T-helper 2 cell treated with Interferon-gamma antibody and Interleukin-4, amounts not matched to agents 5 μg/mL and 100 μg/mL, for 36 hours (primary cell): ENCODE measurements at regions not wholly inside any gene's neighbourhood (a gene's known extent, or its start where the extent isn't known, plus 50 kb on each side); places are given as distances from the start of the nearest gene placed in this dataset.
"Not testable (repeated sequence)": the region's sequence is repeated elsewhere in the genome, so short reads cannot be mapped to it uniquely, and the experiment has no call there.

ENCODE experiments used
- DNase-seq: peaks from one replicate; pipeline ENCODE4 v3.0.0; 2021; ENCODE audit warnings: low spot score
- H3K27ac Mint-ChIP-seq: one replicate; pipeline ENCODE4 v1.8.0; 2021; ENCODE audit warnings: mild to moderate bottlenecking, mixed read lengths
- H3K27me3 Mint-ChIP-seq: one replicate; pipeline ENCODE4 v1.8.0; 2021; ENCODE audit warnings: low read depth, mixed read lengths
- H3K36me3 Mint-ChIP-seq: one replicate; pipeline ENCODE4 v1.8.0; 2021; ENCODE audit warnings: low read depth, mixed read lengths
- H3K4me1 Mint-ChIP-seq: one replicate; pipeline ENCODE4 v1.8.0; 2021; ENCODE audit warnings: low read depth, mixed read lengths
- H3K4me3 Mint-ChIP-seq: one replicate; pipeline ENCODE4 v1.8.0; 2022; ENCODE audit warnings: mild to moderate bottlenecking, moderate library complexity, mixed read lengths
- H3K9me3 Mint-ChIP-seq: one replicate; pipeline ENCODE4 v1.8.0; 2021; ENCODE audit warnings: mixed read lengths

DNA sequence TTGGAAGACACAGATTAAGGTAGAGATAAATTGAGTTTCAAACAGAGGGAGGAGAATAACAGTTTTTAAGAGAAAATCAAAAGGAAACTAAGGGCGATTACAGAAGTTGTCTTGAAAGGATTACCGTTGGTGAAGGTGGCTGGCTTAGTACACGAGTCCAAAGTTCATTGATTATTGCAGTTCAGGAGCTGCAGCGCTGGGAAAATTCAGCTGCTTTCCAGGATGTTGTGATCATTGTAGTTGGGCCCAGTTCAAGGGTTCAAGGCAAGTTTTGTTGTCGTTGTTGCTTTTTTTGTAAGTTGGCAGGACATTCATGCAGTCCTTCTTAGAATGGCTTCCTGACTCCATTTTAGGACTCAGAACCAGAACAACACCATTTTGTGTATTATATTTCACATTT is 461.7 kb downstream of the RAPGEF2 start:
- no peak overlapping the region for H3K4me3 Mint-ChIP-seq
- peaks cover 18% of the 10 kb centered on the region for H3K9me3 Mint-ChIP-seq
- no peak for DNase-seq
- H3K36me3 Mint-ChIP-seq, result no peaks in the 10 kb centered on the region
- no peaks in the 10 kb centered on the region for H3K27me3 Mint-ChIP-seq
- no peak overlapping the region for H3K27ac Mint-ChIP-seq
- H3K4me1 Mint-ChIP-seq, result no peaks in the 10 kb centered on the region

DNA sequence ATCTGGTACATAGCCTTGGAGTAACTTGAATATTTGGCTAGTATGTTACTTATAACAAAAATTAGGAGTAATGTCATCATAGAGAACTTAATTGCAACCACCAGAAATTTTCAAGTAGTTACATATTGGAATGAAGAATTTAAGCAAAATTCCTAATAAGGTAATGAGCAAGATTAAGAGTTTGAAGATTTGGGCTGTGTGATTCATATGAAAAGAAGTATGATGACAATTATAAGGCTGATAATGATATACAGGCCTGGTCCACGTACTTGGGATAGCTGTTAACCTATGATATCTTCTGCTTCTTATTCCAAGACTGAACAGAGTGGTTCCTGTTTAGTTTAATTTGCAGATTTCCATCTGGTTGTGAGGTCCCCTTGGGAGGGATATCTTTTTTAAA is 463.9 kb downstream of the RAPGEF2 start:
- Mint-ChIP-seq H3K4me3 (no peak overlapping the region), H3K4me1 (no peaks in the 10 kb centered on the region), H3K27ac (no peak overlapping the region), H3K9me3 (peaks cover 38% of the 10 kb centered on the region), H3K36me3 (no peaks in the 10 kb centered on the region), H3K27me3 (no peaks in the 10 kb centered on the region)
- DNase-seq, result no peak

GRCh38 chr4:159577241-159577640 is 474.4 kb downstream of the RAPGEF2 start:
- Mint-ChIP-seq H3K4me3 (no peak overlapping the region), H3K27ac (no peak overlapping the region), H3K4me1 (no peaks in the 10 kb centered on the region), H3K9me3 (peaks cover 6% of the 10 kb centered on the region), H3K27me3 (no peaks in the 10 kb centered on the region), H3K36me3 (no peaks in the 10 kb centered on the region)
- DNase-seq, result no peak

GRCh38 chr4:159582685-159583084 is 479.8 kb downstream of the RAPGEF2 start:
- Mint-ChIP-seq H3K4me1 (no peaks in the 10 kb centered on the region), H3K27me3 (no peaks in the 10 kb centered on the region), H3K9me3 (peaks cover 16% of the 10 kb centered on the region), H3K27ac (no peak overlapping the region), H3K36me3 (no peaks in the 10 kb centered on the region), H3K4me3 (no peak overlapping the region)
- no peak for DNase-seq

DNA sequence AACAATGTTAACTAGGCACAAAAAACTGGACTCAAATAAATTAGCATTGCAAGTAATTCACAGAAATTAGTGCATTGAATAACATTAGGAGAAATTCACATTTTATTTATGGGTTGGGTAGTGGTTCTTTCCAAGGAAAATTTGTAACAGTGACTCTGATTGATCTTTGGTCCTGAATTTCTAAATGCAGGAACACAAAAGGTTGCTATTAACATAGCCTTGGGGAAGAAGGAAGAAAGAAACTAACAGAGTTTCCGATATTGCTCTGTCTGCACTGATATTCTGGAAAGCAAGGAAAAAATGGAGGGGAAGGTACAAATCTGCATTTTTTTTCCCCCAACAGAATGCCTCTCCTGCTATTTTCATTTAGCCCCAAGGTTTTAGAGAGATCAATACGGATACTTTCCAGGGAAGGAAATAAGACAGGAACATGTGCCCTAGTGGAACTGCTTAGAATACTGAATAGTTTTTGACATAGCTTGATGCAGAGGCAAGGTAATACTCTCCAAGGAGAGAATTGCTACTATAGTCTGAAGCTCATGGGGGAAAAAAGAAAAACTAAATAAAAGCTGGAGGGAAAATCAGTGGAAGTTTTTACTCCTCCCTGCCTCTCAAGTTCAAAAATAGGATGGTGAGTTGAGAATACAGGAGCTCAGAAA is 490.1 kb downstream of the RAPGEF2 start:
- no peak overlapping the region for H3K27ac Mint-ChIP-seq
- H3K4me3 Mint-ChIP-seq, result no peak overlapping the region
- no peak for DNase-seq
- no peaks in the 10 kb centered on the region for H3K27me3 Mint-ChIP-seq
- H3K4me1 Mint-ChIP-seq, result no peaks in the 10 kb centered on the region
- no peaks in the 10 kb centered on the region for H3K36me3 Mint-ChIP-seq
- H3K9me3 Mint-ChIP-seq, result no peaks in the 10 kb centered on the region

- H3K36me3 Mint-ChIP-seq, result no peaks in the 10 kb centered on the region
- H3K4me3 Mint-ChIP-seq, result no peak overlapping the region
- H3K27me3 Mint-ChIP-seq, result no peaks in the 10 kb centered on the region
- H3K9me3 Mint-ChIP-seq, result no peaks in the 10 kb centered on the region
- no peak overlapping the region for H3K27ac Mint-ChIP-seq
- H3K4me1 Mint-ChIP-seq, result no peaks in the 10 kb centered on the region
- no peak for DNase-seq
Measured at GRCh38 chr4:159593681-159594080, 490.8 kb downstream of the RAPGEF2 start.

GRCh38 chr4:159594576-159594975 is 491.7 kb downstream of the RAPGEF2 start:
- Mint-ChIP-seq H3K4me3 (no peak overlapping the region), H3K9me3 (no peaks in the 10 kb centered on the region), H3K36me3 (no peaks in the 10 kb centered on the region), H3K27ac (no peak overlapping the region), H3K4me1 (no peaks in the 10 kb centered on the region), H3K27me3 (no peaks in the 10 kb centered on the region)
- DNase-seq, result no peak

GRCh38 chr4:159595101-159595500 is 492.2 kb downstream of the RAPGEF2 start:
- H3K9me3 Mint-ChIP-seq, H3K36me3 Mint-ChIP-seq, H3K4me3 Mint-ChIP-seq, H3K27me3 Mint-ChIP-seq, DNase-seq, H3K4me1 Mint-ChIP-seq, H3K27ac Mint-ChIP-seq: not testable (repeated sequence)

DNA sequence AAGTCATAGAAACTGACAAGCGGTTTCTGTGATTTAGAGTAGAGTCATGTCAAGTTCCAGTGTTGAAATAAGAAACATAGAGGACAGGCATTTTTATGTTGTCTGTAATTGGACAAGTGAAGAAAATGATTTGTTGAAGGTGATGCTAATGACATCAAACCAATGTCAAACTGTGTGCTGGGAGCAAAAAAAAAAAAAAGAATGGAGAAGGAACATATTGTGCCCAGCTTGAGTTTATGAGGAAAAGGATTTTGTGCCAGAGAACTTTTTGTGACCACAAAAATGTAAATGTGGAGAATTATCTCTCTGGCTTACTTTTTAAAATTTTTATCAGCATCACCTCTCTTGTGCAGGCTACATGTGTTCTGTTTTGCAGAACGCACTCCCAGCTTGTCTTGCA is 495.7 kb downstream of the RAPGEF2 start:
- H3K4me1 Mint-ChIP-seq, result no peaks in the 10 kb centered on the region
- H3K9me3 Mint-ChIP-seq, result no peaks in the 10 kb centered on the region
- H3K27me3 Mint-ChIP-seq, result no peaks in the 10 kb centered on the region
- no peak overlapping the region for H3K4me3 Mint-ChIP-seq
- H3K27ac Mint-ChIP-seq, result no peak overlapping the region
- DNase-seq, result no peak
- H3K36me3 Mint-ChIP-seq, result no peaks in the 10 kb centered on the region

DNA sequence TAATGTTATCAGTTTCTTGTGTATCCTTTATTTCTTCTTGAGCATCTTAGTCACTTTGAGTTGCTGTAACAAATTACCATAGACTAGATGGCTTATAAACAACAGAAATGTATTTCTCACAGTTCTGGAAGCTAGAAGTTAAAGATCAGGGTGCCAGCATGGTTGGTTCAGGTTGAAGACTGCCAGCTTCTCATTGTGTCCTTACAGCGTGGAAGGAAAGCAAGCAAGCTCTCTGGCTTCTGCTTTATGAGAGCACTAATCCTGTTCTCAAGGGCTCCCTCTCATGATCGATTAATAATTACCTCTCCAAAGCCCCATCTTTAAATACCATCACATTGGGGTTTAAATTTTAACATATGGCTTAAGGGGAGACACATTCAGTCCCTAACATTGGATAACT is 497.2 kb downstream of the RAPGEF2 start:
- Mint-ChIP-seq H3K4me1 (no peaks in the 10 kb centered on the region), H3K4me3 (no peak overlapping the region), H3K27me3 (no peaks in the 10 kb centered on the region), H3K27ac (no peak overlapping the region), H3K36me3 (no peaks in the 10 kb centered on the region), H3K9me3 (no peaks in the 10 kb centered on the region)
- DNase-seq, result no peak

- no peak overlapping the region for H3K4me3 Mint-ChIP-seq
- H3K9me3 Mint-ChIP-seq, result no peaks in the 10 kb centered on the region
- no peaks in the 10 kb centered on the region for H3K4me1 Mint-ChIP-seq
- H3K27ac Mint-ChIP-seq, result no peak overlapping the region
- no peaks in the 10 kb centered on the region for H3K36me3 Mint-ChIP-seq
- no peak for DNase-seq
- no peaks in the 10 kb centered on the region for H3K27me3 Mint-ChIP-seq
Measured at GRCh38 chr4:159604781-159605180, 501.9 kb downstream of the RAPGEF2 start.

DNA sequence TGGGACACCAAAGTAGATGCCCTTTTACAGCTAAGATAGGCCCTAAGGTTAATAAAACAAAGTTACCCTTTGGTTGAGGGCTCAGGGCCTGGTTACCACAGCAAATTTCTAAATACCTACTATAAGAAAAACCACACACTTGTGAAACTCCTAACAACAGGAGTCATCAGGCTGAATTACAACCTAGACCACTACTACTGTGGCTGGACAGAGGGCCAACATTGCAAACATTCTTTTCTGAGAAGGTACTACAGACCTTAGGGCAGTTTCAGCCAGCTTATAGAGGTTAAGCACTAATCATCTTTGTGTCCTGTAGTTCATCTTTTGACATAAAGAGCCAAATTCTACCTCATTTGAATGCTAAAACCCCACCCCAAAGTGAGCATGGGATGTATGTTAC is 504.0 kb downstream of the RAPGEF2 start:
- Mint-ChIP-seq H3K27me3 (no peaks in the 10 kb centered on the region), H3K4me3 (no peak overlapping the region), H3K4me1 (no peaks in the 10 kb centered on the region), H3K36me3 (no peaks in the 10 kb centered on the region), H3K27ac (no peak overlapping the region), H3K9me3 (no peaks in the 10 kb centered on the region)
- DNase-seq, result no peak

DNA sequence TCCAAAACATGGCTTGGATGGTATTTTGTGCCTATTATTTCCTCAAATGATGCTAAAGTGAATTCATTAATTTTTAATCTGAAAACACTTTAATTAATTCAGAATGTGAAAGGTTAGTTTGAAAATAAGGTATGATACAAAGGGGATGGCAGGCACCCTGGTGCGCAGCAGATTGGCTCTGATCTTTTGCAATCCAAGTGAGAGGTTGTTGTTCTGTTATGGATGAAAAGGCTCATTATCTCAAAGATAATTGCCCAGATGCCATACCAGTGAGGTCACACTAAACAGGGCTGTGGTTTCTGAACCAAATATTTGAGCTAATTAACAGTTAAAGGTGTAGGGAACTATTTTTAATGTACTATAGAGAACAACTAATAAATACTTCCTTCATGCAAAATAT is 504.9 kb downstream of the RAPGEF2 start:
- DNase-seq, result no peak
- no peak overlapping the region for H3K27ac Mint-ChIP-seq
- H3K27me3 Mint-ChIP-seq, result no peaks in the 10 kb centered on the region
- H3K9me3 Mint-ChIP-seq, result no peaks in the 10 kb centered on the region
- no peaks in the 10 kb centered on the region for H3K4me1 Mint-ChIP-seq
- H3K36me3 Mint-ChIP-seq, result no peaks in the 10 kb centered on the region
- no peak overlapping the region for H3K4me3 Mint-ChIP-seq

- Mint-ChIP-seq H3K36me3 (no peaks in the 10 kb centered on the region), H3K9me3 (no peaks in the 10 kb centered on the region), H3K27me3 (no peaks in the 10 kb centered on the region), H3K4me3 (no peak overlapping the region), H3K4me1 (no peaks in the 10 kb centered on the region), H3K27ac (no peak overlapping the region)
- no peak for DNase-seq
Measured at GRCh38 chr4:159608436-159608835, 505.6 kb downstream of the RAPGEF2 start.

DNA sequence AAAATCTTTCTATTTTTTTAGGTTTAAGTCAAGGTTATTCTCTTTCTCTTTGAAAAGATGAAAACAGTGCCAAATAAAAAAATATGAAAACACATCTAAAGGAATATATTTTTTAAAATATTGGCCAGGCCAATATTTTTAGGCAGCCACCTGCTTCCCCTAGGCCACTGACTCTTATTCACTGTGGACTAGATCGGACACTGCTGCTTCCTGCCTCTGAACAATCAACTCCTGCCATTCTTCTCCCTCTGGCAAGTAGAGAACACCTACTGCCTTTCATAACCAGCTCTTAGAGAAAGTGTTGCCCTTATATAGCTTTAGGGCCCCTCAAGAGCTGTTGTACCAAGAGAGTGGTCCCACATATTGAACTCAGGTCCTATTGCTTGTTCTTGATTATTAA is 529.2 kb downstream of the RAPGEF2 start:
- Mint-ChIP-seq H3K27ac (no peak overlapping the region), H3K4me1 (no peaks in the 10 kb centered on the region), H3K4me3 (no peak overlapping the region), H3K9me3 (no peaks in the 10 kb centered on the region), H3K27me3 (no peaks in the 10 kb centered on the region), H3K36me3 (no peaks in the 10 kb centered on the region)
- no peak for DNase-seq
